HepG2 (cell line): ENCODE measurements at regions not wholly inside any gene's neighbourhood (a gene's known extent, or its start where the extent isn't known, plus 50 kb on each side); places are given as distances from the start of the nearest gene placed in this dataset.

ENCODE experiments used
- ATAC-seq: fragments of 200-7000 bp; cut with Tn5 transposase; 3 replicates; pipeline ENCODE4 v1.9.1; 2020; ENCODE audit warnings: mild to moderate bottlenecking, moderate library complexity
- BruUV-seq: library from RNA; stranded (reverse); fragments of 400-500 nt; replicated peaks from 2 replicates; lab custom pipeline; 2021; lab: Mats Ljungman, UMichigan
- CTCF ChIA-PET: fragments of 300-600 bp; formaldehyde crosslinking; extraction: SDS; loops from one replicate; lab custom pipeline; 2021; ENCODE audit warnings: low total read pairs, inconsistent platforms, low intra/inter-chr PET ratio; lab: Yijun Ruan, JAX
- POLR2A ChIA-PET: fragments of 350-600 bp; sonication (Branson Sonifier 250); formaldehyde crosslinking; loops from one replicate; lab custom pipeline; 2020; ENCODE audit warnings: antibody characterized with exemption, inconsistent platforms; lab: Yijun Ruan, JAX
- DNase-seq: peaks from one replicate; pipeline ENCODE4 v3.0.0-alpha.2; 2015; ENCODE audit warnings: low spot score
- FAIRE-seq: peaks from 3 replicates; lab custom pipeline; 2011; peaks lifted over from hg19 to GRCh38; lab: Jason Lieb, UNC
- H2AFZ ChIP-seq: one replicate; pipeline ENCODE4 v1.6.1; 2011; ENCODE audit warnings: low read length, inconsistent platforms
- H3K27ac ChIP-seq: fragments of 300-600 bp; 3 replicates; pipeline ENCODE4 v1.8.0; 2011; ENCODE audit warnings: mixed run types, mild to moderate bottlenecking, mixed read lengths, low read length, inconsistent platforms; ENCODE audit not compliant: insufficient read depth; ENCODE audit errors: extremely low read length
- H3K27me3 ChIP-seq, 2 experiments: fragments of 200-600 bp in 1 of 2; 2 replicates in 1 of 2; 3 replicates in 1 of 2; pipeline versions ENCODE4 v1.6.0 to v1.8.0; 2011; ENCODE audit warnings: low read length in 2 of 2, mild to moderate bottlenecking in 2 of 2, moderate library complexity in 2 of 2, inconsistent platforms in 1 of 2; ENCODE audit not compliant: insufficient read depth in 2 of 2, control insufficient read depth in 1 of 2
- H3K36me3 ChIP-seq, 2 experiments: fragments of 200-600 bp in 1 of 2; replicated peaks in 1 of 2; 2 replicates in 1 of 2; 3 replicates in 1 of 2; pipeline versions ENCODE4 v1.5.1 to v1.8.0; 2011; ENCODE audit warnings: low read length in 2 of 2, inconsistent platforms in 1 of 2; ENCODE audit not compliant: insufficient read depth in 2 of 2, control insufficient read depth in 1 of 2
- H3K4me1 ChIP-seq: 2 replicates; pipeline ENCODE4 v1.5.1; 2012; ENCODE audit warnings: low read length, inconsistent platforms; ENCODE audit not compliant: insufficient read depth
- H3K4me2 ChIP-seq: 2 replicates; pipeline ENCODE4 v1.6.0; 2011; ENCODE audit warnings: low read depth, low read length, inconsistent platforms
- H3K4me3 ChIP-seq, 3 experiments: fragments of 200-600 bp in 1 of 3; sonication (generic), shearing (Covaris generic) in 1 of 3; replicated peaks in 1 of 3; 2 replicates each; pipeline ENCODE4 v1.5.1; 2011 to 2016; ENCODE audit warnings: low read length in 3 of 3, inconsistent platforms in 2 of 3, low read depth in 2 of 3, mild to moderate bottlenecking in 2 of 3, control low read depth in 1 of 3, mixed read lengths in 1 of 3; ENCODE audit not compliant: insufficient read depth in 1 of 3
- H3K79me2 ChIP-seq: one replicate; pipeline ENCODE4 v1.6.1; 2011; ENCODE audit warnings: low read length, inconsistent platforms; ENCODE audit not compliant: insufficient read depth
- H3K9ac ChIP-seq: 2 replicates; pipeline ENCODE4 v1.6.0; 2011; ENCODE audit warnings: mild to moderate bottlenecking, low read depth, low read length, inconsistent platforms; ENCODE audit not compliant: insufficient read depth
- H3K9me3 ChIP-seq: 2 replicates; pipeline ENCODE4 v1.5.1; 2012; ENCODE audit warnings: mild to moderate bottlenecking, low read length
- H4K20me1 ChIP-seq: 2 replicates; pipeline ENCODE4 v1.6.0; 2011; ENCODE audit warnings: inconsistent platforms, mild to moderate bottlenecking, low read length, moderate library complexity; ENCODE audit not compliant: insufficient read depth
- HMGXB3 ChIP-seq: sonication (generic); formaldehyde crosslinking; IDR thresholded peaks from 2 replicates; pipeline ENCODE4 v1.4.0; 2020; ENCODE audit warnings: missing genetic modification reagents, borderline replicate concordance
- PHF8 ChIP-seq: sonication (generic); formaldehyde crosslinking; IDR thresholded peaks from 2 replicates; pipeline ENCODE4 v1.5.0; 2020; ENCODE audit warnings: missing genetic modification reagents
- PRDM4 ChIP-seq: sonication (generic); formaldehyde crosslinking; IDR thresholded peaks from 2 replicates; pipeline ENCODE4 v1.9.0; 2021; ENCODE audit warnings: missing genetic modification reagents, borderline replicate concordance
- TFE3 ChIP-seq: IDR thresholded peaks from 2 replicates; pipeline ENCODE4 v1.6.1; 2016
- ZNF558 ChIP-seq: sonication (generic); formaldehyde crosslinking; IDR thresholded peaks from 2 replicates; pipeline ENCODE4 v1.9.0; 2022; ENCODE audit warnings: mild to moderate bottlenecking, missing genetic modification reagents, borderline replicate concordance
- WGBS: methylation state at CpG from one replicate; pipeline ENCODE4 v1.1.6; 2017; ENCODE audit warnings: low lambda C conversion rate; 5-methylcytosine and 5-hydroxymethylcytosine counted together
- in situ Hi-C: cut with HindIII; loops from 2 replicates; pipeline ENCODE4 v1.10.0; 2017; ENCODE audit warnings: low pct_unique_long_range_greater_than_20kb; ENCODE audit not compliant: extremely low pct_ligation_motif_present
- intact Hi-C: fragments of 100-400 bp; cut with micrococcal nuclease; formaldehyde crosslinking; loops from one replicate; pipeline ENCODE4 v1.10.0; 2022; ENCODE audit not compliant: unreplicated experiment
- TF ChIP-seq, protein P1 (sequence below): sonication (generic); formaldehyde crosslinking; IDR thresholded peaks from 2 replicates; pipeline ENCODE4 v1.9.0; 2021; ENCODE audit warnings: mild to moderate bottlenecking, missing genetic modification reagents

DNA sequence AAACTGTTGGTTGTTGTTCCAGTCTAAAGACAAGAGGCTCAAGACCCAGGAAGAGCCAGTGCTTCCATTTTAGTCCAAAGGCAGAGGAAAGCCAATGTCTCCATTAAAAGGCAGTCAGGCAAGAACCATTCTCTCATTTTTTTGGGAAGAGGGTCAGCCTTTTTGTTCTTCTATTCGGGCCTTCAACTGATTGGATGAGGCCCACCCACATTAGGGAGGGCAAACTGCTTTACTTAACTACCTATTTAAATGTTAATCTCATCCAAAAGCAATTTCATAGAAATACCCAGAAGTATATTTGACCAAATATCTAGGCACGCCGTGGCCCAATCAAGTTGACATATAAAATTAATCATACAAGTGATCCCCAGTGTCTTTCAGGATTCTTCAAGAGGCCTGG lies 104.4 kb upstream of the SYT6 start:
- Histone ChIP-seq H3K27me3 (no peaks in the 10 kb centered on the region), H3K4me2 (no peak overlapping the region), H3K4me1 (peaks cover 13% of the 10 kb centered on the region), H4K20me1 (no peaks in the 10 kb centered on the region), H3K36me3 (no peaks in the 10 kb centered on the region), H3K4me3 (no peak overlapping the region), H2AFZ (no peak overlapping the region), H3K27ac (no peak overlapping the region), H3K9ac (no peak overlapping the region), H3K79me2 (no peaks in the 10 kb centered on the region), H3K9me3 (no peaks in the 10 kb centered on the region)
- no peak for DNase-seq
- no peak for ATAC-seq
- ChIA-PET POLR2A (no interaction called here), CTCF (no interaction called here)
- intact Hi-C loops, result no loop called here
- in situ Hi-C loops, result no loop called here
- no TSS peak for BruUV-seq
- 59% methylated on average over 3 of the region's 3 CpGs for WGBS
- no peak for FAIRE-seq
- TF ChIP-seq, protein P1, sequence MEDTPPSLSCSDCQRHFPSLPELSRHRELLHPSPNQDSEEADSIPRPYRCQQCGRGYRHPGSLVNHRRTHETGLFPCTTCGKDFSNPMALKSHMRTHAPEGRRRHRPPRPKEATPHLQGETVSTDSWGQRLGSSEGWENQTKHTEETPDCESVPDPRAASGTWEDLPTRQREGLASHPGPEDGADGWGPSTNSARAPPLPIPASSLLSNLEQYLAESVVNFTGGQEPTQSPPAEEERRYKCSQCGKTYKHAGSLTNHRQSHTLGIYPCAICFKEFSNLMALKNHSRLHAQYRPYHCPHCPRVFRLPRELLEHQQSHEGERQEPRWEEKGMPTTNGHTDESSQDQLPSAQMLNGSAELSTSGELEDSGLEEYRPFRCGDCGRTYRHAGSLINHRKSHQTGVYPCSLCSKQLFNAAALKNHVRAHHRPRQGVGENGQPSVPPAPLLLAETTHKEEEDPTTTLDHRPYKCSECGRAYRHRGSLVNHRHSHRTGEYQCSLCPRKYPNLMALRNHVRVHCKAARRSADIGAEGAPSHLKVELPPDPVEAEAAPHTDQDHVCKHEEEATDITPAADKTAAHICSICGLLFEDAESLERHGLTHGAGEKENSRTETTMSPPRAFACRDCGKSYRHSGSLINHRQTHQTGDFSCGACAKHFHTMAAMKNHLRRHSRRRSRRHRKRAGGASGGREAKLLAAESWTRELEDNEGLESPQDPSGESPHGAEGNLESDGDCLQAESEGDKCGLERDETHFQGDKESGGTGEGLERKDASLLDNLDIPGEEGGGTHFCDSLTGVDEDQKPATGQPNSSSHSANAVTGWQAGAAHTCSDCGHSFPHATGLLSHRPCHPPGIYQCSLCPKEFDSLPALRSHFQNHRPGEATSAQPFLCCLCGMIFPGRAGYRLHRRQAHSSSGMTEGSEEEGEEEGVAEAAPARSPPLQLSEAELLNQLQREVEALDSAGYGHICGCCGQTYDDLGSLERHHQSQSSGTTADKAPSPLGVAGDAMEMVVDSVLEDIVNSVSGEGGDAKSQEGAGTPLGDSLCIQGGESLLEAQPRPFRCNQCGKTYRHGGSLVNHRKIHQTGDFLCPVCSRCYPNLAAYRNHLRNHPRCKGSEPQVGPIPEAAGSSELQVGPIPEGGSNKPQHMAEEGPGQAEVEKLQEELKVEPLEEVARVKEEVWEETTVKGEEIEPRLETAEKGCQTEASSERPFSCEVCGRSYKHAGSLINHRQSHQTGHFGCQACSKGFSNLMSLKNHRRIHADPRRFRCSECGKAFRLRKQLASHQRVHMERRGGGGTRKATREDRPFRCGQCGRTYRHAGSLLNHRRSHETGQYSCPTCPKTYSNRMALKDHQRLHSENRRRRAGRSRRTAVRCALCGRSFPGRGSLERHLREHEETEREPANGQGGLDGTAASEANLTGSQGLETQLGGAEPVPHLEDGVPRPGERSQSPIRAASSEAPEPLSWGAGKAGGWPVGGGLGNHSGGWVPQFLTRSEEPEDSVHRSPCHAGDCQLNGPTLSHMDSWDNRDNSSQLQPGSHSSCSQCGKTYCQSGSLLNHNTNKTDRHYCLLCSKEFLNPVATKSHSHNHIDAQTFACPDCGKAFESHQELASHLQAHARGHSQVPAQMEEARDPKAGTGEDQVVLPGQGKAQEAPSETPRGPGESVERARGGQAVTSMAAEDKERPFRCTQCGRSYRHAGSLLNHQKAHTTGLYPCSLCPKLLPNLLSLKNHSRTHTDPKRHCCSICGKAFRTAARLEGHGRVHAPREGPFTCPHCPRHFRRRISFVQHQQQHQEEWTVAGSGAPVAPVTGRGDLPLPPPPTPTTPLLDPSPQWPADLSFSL (CRISPR knock-in tag), result no peak
- no peak for TF ChIP-seq ZNF558 (CRISPR knock-in tag)
- no peak for TF ChIP-seq HMGXB3 (CRISPR knock-in tag)
- TF ChIP-seq PHF8, result no peak
- TF ChIP-seq PRDM4 (CRISPR knock-in tag), result no peak
- no peak for TF ChIP-seq TFE3 (CRISPR knock-in tag)
